ENCODE measurements at regions not wholly inside any gene's neighbourhood (a gene's known extent, or its start where the extent isn't known, plus 50 kb on each side); places are given as distances from the start of the nearest gene placed in this dataset.

- DNase-seq: no peak
Measured at GRCh38 chr2:147389218-147389617, 455.6 kb upstream of the ACVR2A start.

GRCh38 chr2:147388217-147388616 lies 456.6 kb upstream of the ACVR2A start:
- no peak for ATAC-seq
- no peaks in the 10 kb centered on the region for H3K36me3 ChIP-seq
- intact Hi-C loops (cut with DNase I): no loop called here
- no peak overlapping the region for H3K27ac ChIP-seq
- DNase-seq: no peak
- no peak overlapping the region for H3K4me3 ChIP-seq
- H3K4me1 ChIP-seq: no peaks in the 10 kb centered on the region
- H3K9me3 ChIP-seq: no peaks in the 10 kb centered on the region
- no peaks in the 10 kb centered on the region for H3K27me3 ChIP-seq
- no peak for TF ChIP-seq CTCF (IDR thresholded peaks at IDR 0.05)

More at GRCh38 chr2:147389218-147389617, 455.6 kb upstream of the ACVR2A start:
- H3K27me3 ChIP-seq: no peaks in the 10 kb centered on the region
- no peaks in the 10 kb centered on the region for H3K4me1 ChIP-seq
- no peak for TF ChIP-seq CTCF (IDR thresholded peaks at IDR 0.05)
- H3K4me3 ChIP-seq: no peak overlapping the region
- H3K36me3 ChIP-seq: no peaks in the 10 kb centered on the region
- no peaks in the 10 kb centered on the region for H3K9me3 ChIP-seq
- intact Hi-C loops (cut with DNase I): no loop called here
- no peak overlapping the region for H3K27ac ChIP-seq
- ATAC-seq: peak; percentile 62

- no peaks in the 10 kb centered on the region for H3K4me1 ChIP-seq
- no peak for ATAC-seq
- TF ChIP-seq CTCF (IDR thresholded peaks at IDR 0.05): no peak
- H3K4me3 ChIP-seq: no peak overlapping the region
- no peak for DNase-seq
- H3K9me3 ChIP-seq: no peaks in the 10 kb centered on the region
- no peak overlapping the region for H3K27ac ChIP-seq
- no peaks in the 10 kb centered on the region for H3K27me3 ChIP-seq
- H3K36me3 ChIP-seq: no peaks in the 10 kb centered on the region
- intact Hi-C loops (cut with DNase I): no loop called here
Measured at GRCh38 chr2:147386284-147386683, 458.5 kb upstream of the ACVR2A start.

- no peaks in the 10 kb centered on the region for H3K27me3 ChIP-seq
- DNase-seq (no peak), ATAC-seq (no peak)
- H3K9me3 ChIP-seq: no peaks in the 10 kb centered on the region
- H3K4me1 ChIP-seq: no peaks in the 10 kb centered on the region
- H3K36me3 ChIP-seq: no peaks in the 10 kb centered on the region
- no peak overlapping the region for H3K27ac ChIP-seq
- no peak overlapping the region for H3K4me3 ChIP-seq
- no peak for TF ChIP-seq CTCF (IDR thresholded peaks at IDR 0.05)
- intact Hi-C loops (cut with DNase I): no loop called here
Measured at GRCh38 chr2:147385600-147385999, 459.2 kb upstream of the ACVR2A start.

- Histone ChIP-seq H3K27me3 (no peaks in the 10 kb centered on the region), H3K4me1 (no peaks in the 10 kb centered on the region), H3K9me3 (no peaks in the 10 kb centered on the region), H3K4me3 (no peak overlapping the region), H3K27ac (no peak overlapping the region), H3K36me3 (no peaks in the 10 kb centered on the region)
- ATAC-seq: no peak
- TF ChIP-seq CTCF (IDR thresholded peaks at IDR 0.05): no peak
- DNase-seq: no peak
- intact Hi-C loops (cut with DNase I): no loop called here
Measured at GRCh38 chr2:147384659-147385058, 460.2 kb upstream of the ACVR2A start.

GRCh38 chr2:147382322-147382948 lies 462.4 kb upstream of the ACVR2A start:
- H3K27me3 ChIP-seq: no peaks in the 10 kb centered on the region
- no peaks in the 10 kb centered on the region for H3K4me1 ChIP-seq
- ATAC-seq (no peak), DNase-seq (no peak)
- no peaks in the 10 kb centered on the region for H3K9me3 ChIP-seq
- H3K36me3 ChIP-seq: no peaks in the 10 kb centered on the region
- H3K4me3 ChIP-seq: no peak overlapping the region
- H3K27ac ChIP-seq: no peak overlapping the region
- intact Hi-C loops (cut with DNase I): no loop called here
- no peak for TF ChIP-seq CTCF (IDR thresholded peaks at IDR 0.05)
